ENCODE measurements at regions not wholly inside any gene's neighbourhood (a gene's known extent, or its start where the extent isn't known, plus 50 kb on each side); places are given as distances from the start of the nearest gene placed in this dataset.

GRCh38 chr22:27097506-27097905 lies 440.1 kb downstream of the MIAT start:
- DNase-seq (ENCODE audit: unreplicated experiment) = no peak
- no peak overlapping the region for H3K27ac Mint-ChIP-seq (ENCODE audit: low read depth, unreplicated experiment)
- H3K27me3 Mint-ChIP-seq (ENCODE audit: insufficient read depth, unreplicated experiment) = peaks cover 31% of the 10 kb centered on the region
- H3K9me3 Mint-ChIP-seq (ENCODE audit: unreplicated experiment) = no peaks in the 10 kb centered on the region
- no TSS peak for BruUV-seq (replicated peaks)
- intact Hi-C loops (cut with micrococcal nuclease) = no loop called here
- no peaks in the 10 kb centered on the region for H3K36me3 Mint-ChIP-seq (ENCODE audit: insufficient read depth, unreplicated experiment)
- ChIA-PET POLR2A (interaction anchor here (0.7 kb wide), 1 partner anchor 17 kb away, joined by 3 read pairs; no protein-coding TSS in a partner anchor), CTCF (no interaction called here)
- H3K4me3 Mint-ChIP-seq (ENCODE audit: unreplicated experiment) = no peak overlapping the region
- no peak for TF ChIP-seq CTCF (IDR thresholded peaks at IDR 0.05; ENCODE audit: unreplicated experiment)
- no peaks in the 10 kb centered on the region for H3K4me1 Mint-ChIP-seq (ENCODE audit: insufficient read depth, unreplicated experiment)

- H3K36me3 Mint-ChIP-seq (ENCODE audit: insufficient read depth, unreplicated experiment) = no peaks in the 10 kb centered on the region
- no peak for TF ChIP-seq CTCF (IDR thresholded peaks at IDR 0.05; ENCODE audit: unreplicated experiment)
- DNase-seq (ENCODE audit: unreplicated experiment) = no peak
- H3K9me3 Mint-ChIP-seq (ENCODE audit: unreplicated experiment) = no peaks in the 10 kb centered on the region
- POLR2A ChIA-PET = interaction anchor here (0.7 kb wide), 1 partner anchor 17 kb away, joined by 3 read pairs; no protein-coding TSS in a partner anchor
- BruUV-seq (replicated peaks) = no TSS peak
- no peak overlapping the region for H3K27ac Mint-ChIP-seq (ENCODE audit: low read depth, unreplicated experiment)
- H3K4me3 Mint-ChIP-seq (ENCODE audit: unreplicated experiment) = no peak overlapping the region
- peaks cover 31% of the 10 kb centered on the region for H3K27me3 Mint-ChIP-seq (ENCODE audit: insufficient read depth, unreplicated experiment)
- CTCF ChIA-PET = no interaction called here
- intact Hi-C loops (cut with micrococcal nuclease) = no loop called here
- no peaks in the 10 kb centered on the region for H3K4me1 Mint-ChIP-seq (ENCODE audit: insufficient read depth, unreplicated experiment)
Observed at GRCh38 chr22:27097933-27098332, 440.5 kb downstream of the MIAT start.

- Mint-ChIP-seq H3K4me3 (ENCODE audit: unreplicated experiment) (no peak overlapping the region), H3K36me3 (ENCODE audit: insufficient read depth, unreplicated experiment) (no peaks in the 10 kb centered on the region), H3K9me3 (ENCODE audit: unreplicated experiment) (no peaks in the 10 kb centered on the region), H3K4me1 (ENCODE audit: insufficient read depth, unreplicated experiment) (peaks cover 7% of the 10 kb centered on the region), H3K27me3 (ENCODE audit: insufficient read depth, unreplicated experiment) (peaks cover 31% of the 10 kb centered on the region), H3K27ac (ENCODE audit: low read depth, unreplicated experiment) (no peak overlapping the region)
- BruUV-seq (replicated peaks) = no TSS peak
- CTCF ChIA-PET = no interaction called here
- no peak for DNase-seq (ENCODE audit: unreplicated experiment)
- POLR2A ChIA-PET = interaction anchor here (0.6 kb wide), 1 partner anchor 10 kb away, joined by 3 read pairs; no protein-coding TSS in a partner anchor
- no peak for TF ChIP-seq CTCF (IDR thresholded peaks at IDR 0.05; ENCODE audit: unreplicated experiment)
- intact Hi-C loops (cut with micrococcal nuclease) = no loop called here
Observed at GRCh38 chr22:27099946-27100722, 442.7 kb downstream of the MIAT start.

GRCh38 chr22:27100789-27101188 lies 443.4 kb downstream of the MIAT start:
- no peak for TF ChIP-seq CTCF (IDR thresholded peaks at IDR 0.05; ENCODE audit: unreplicated experiment)
- ChIA-PET POLR2A (no interaction called here), CTCF (no interaction called here)
- Mint-ChIP-seq H3K4me3 (ENCODE audit: unreplicated experiment) (no peak overlapping the region), H3K36me3 (ENCODE audit: insufficient read depth, unreplicated experiment) (no peaks in the 10 kb centered on the region), H3K27me3 (ENCODE audit: insufficient read depth, unreplicated experiment) (peaks cover 31% of the 10 kb centered on the region), H3K27ac (ENCODE audit: low read depth, unreplicated experiment) (no peak overlapping the region), H3K9me3 (ENCODE audit: unreplicated experiment) (no peaks in the 10 kb centered on the region), H3K4me1 (ENCODE audit: insufficient read depth, unreplicated experiment) (peaks cover 14% of the 10 kb centered on the region)
- no peak for DNase-seq (ENCODE audit: unreplicated experiment)
- no TSS peak for BruUV-seq (replicated peaks)
- intact Hi-C loops (cut with micrococcal nuclease) = no loop called here
